Limb (tissue), 2 donors: ENCODE measurements at regions not wholly inside any gene's neighbourhood (a gene's known extent, or its start where the extent isn't known, plus 50 kb on each side); places are given as distances from the start of the nearest gene placed in this dataset.

Experiments used
- DNase-seq, 2 donors: peaks; one replicate each; pipeline ENCODE4 v3.0.0-alpha.2; 2016; ENCODE audit errors: extremely low spot score in 2 of 2

DNA sequence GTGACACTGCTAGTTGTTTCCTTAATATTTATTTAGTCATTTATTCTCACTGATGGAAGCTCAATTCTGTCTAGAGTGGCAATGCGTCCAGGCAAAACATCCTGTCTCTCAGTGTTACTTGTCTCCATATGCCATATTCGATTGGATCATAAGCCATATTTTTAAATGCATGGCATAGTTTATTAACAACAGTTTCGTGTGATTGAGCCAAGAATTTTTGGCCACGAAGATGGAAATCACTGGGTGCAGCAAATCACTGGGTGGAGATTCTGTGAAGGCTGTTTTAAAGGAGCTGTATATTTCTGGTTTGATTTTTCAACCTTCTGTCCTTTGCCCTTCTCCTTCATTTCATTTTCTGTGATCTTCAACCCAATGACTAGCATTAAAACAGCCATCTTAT, 205.2 kb downstream of the JRKL start:
- DNase-seq: no peak

GRCh38 chr11:96607864-96608558, 218.2 kb downstream of the JRKL start:
- no peak for DNase-seq

- DNase-seq: no peak
Measured at GRCh38 chr11:96614101-96614500, 224.3 kb downstream of the JRKL start.

GRCh38 chr11:96614846-96615245, 225.0 kb downstream of the JRKL start:
- peak in 1 of 2 donors; percentile 13 for DNase-seq

GRCh38 chr11:96620464-96621044, 230.7 kb downstream of the JRKL start:
- DNase-seq: no peak

DNA sequence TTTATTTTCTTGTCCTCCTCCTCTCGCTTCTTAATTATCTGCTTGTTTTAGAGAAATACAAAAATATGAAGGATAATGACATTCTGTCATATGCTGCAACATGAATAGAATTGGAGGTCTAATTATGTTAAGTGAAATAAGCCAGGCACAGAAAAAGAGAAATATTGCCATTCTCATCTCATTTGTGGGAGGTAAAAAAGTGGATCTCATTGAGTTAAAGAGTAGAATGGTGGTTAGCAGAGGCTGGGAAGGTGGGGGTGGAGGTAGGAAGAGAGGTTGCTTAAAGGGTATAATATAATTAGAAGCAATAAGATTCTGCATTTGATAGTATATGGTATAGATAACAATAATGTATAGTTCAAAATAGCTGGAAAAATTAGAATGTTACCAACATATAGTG, 231.3 kb downstream of the JRKL start:
- no peak for DNase-seq

- no peak for DNase-seq
Measured at GRCh38 chr11:96622026-96622634, 232.3 kb downstream of the JRKL start.

DNA sequence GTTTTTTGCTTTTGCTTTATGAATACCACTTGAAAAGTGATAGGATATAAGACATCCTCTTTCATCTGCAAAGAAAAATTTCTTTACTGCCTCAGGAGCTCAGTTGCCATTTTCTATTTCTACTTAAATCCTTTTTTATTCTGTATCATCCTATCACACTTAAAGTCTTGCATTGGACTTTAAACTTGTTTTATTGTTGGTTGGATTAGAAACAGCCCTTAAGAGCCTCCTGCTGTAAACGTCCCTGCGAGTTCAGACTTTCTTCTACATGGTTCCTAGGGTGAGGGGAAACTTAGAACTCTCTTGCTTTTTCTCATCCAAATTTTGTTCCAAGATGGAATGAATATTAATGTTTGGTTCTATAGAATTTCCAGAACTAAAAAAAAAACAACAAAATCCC, 234.3 kb downstream of the JRKL start:
- DNase-seq: no peak

- DNase-seq: no peak
Measured at GRCh38 chr11:96627376-96627775, 237.6 kb downstream of the JRKL start.

GRCh38 chr11:96635655-96636054, 245.8 kb downstream of the JRKL start:
- DNase-seq: no peak

- no peak for DNase-seq
Measured at GRCh38 chr11:96641261-96641660, 251.4 kb downstream of the JRKL start.

GRCh38 chr11:96642583-96642982, 252.8 kb downstream of the JRKL start:
- no peak for DNase-seq

- DNase-seq: no peak
Measured at GRCh38 chr11:96643173-96643572, 253.4 kb downstream of the JRKL start.

GRCh38 chr11:96647621-96648020, 257.8 kb downstream of the JRKL start:
- DNase-seq: no peak

GRCh38 chr11:96648991-96649390, 259.2 kb downstream of the JRKL start:
- DNase-seq: no peak

DNA sequence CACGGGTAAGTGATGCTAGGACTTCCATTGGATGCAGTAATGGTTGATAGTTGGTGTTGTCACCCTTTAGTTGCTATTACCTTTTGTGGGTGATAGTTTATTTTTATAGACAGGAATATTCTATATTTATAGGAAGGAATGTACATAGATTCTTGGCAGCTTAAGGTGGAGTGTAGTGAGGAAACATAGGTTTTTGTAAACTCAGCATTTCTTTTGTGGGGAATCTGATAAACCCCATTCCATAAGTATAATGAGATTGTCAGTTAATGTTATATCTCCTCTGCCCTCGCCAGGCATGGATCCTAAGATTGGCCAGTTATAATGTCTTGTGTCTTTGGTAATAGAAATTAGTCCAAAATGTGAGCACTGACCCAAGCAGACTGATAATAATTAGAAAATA, 262.7 kb downstream of the JRKL start:
- no peak for DNase-seq

DNA sequence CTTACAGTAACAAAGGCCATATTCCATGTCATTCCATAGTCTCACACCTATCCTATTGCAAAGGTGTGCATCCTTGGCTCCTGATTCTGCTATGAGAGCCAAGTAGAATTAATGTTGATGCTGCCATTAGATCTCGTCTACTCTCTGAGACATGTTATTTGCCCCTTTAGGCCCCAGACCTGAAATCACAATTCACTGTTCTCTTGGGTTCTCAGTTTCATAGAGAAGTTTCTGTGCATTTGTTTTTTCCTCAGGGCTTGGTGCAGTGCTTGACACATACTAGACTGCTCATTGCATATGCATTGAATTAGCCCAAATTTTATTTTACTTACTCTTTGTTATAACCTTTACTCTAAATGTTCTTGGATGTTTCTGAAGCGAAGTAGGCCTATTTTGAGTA, 265.7 kb downstream of the JRKL start:
- no peak for DNase-seq

DNA sequence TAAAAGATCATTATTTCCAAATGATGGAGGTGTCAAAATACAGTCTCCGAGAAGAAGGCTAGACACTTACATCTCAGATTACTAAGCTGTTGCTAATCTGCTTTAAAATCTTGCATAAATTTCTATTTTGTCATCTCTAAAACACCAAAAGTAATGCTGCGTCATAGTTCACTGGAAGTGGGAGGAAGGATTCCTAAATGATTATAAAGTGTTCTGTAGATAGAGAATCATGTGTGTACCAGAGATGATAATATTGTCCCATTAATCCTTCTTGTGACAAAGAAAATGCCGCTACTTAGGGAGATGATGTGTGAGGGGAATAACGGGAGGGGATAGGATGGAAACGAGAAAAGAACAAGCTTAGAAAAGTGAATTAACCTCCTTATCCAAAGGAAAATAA, 268.6 kb downstream of the JRKL start:
- DNase-seq: no peak

DNA sequence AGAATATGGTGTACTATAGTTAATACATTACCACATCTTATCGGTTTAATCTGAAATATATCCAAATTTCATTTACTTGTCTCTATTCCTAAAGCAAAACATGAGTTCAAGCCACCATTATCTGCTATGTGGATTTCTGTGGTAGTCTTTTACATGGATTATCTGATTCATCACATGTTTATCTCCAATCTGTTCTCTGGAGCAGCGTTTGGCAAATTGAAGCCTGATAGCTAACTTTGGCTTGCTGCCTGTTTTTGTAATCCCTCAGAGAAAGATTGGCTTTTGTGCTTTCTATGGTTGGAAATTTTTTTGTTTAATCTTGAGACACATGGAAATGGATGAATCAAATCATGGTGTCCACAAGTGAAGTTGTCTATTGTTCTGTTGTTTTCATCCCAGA, 274.3 kb downstream of the JRKL start:
- DNase-seq: no peak

DNA sequence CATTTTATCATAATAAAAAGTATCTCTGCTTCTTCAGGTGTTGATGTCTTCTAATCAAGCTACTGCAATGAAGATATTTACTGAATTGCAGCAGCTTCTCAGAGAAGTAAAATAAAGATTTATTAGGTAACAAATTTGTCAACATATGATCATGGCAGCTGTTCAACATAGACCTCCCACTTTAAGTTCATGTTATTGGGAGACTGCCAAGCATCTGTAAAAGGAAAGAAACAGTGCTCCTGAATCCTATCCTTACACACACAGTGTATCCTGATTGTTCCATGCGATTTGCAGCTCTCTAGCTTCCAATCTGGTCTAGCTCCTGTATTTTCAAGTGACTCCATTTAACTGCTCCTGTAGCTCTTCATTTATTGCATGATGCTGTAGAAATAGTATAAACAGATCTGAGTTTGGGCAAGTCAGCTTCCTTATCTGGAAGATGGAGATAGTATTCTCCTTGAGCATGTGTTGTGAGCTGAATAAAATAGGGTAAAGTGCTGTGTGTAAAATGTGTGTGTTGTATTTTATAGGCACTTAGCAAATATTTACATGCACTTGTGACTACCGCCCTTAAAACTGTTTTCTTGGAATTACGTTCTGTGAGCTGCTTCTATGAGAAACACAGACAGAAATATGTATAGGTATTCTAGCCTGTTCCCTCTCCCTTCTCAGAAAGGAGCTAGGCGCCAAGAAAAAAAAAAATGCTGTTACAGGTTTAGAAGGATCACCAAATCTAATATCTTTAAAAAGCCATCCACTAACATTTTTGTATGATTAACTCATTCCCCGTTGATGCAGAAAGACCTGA, 290.6 kb downstream of the JRKL start:
- DNase-seq: no peak

- DNase-seq: no peak
Measured at GRCh38 chr11:96681019-96681716, 291.4 kb downstream of the JRKL start.

- DNase-seq: no peak
Measured at GRCh38 chr11:96694338-96694737, 304.5 kb downstream of the JRKL start.
